Activated CD4-positive, alpha-beta T cell treated with anti-CD3 and anti-CD28 coated beads, Interleukin-2, amount 10 ng/mL, durations not matched to agents 7 days and 5 days (primary cell): ENCODE measurements at regions not wholly inside any gene's neighbourhood (a gene's known extent, or its start where the extent isn't known, plus 50 kb on each side); places are given as distances from the start of the nearest gene placed in this dataset.
"Not testable (repeated sequence)": the region's sequence is repeated elsewhere in the genome, so short reads cannot be mapped to it uniquely, and the experiment has no call there.

Experiments
- CTCF ChIA-PET: fragments of 350-600 bp; sonication (Branson Sonifier 250); formaldehyde crosslinking; loops from one replicate; lab custom pipeline; 2021; ENCODE audit warnings: antibody characterized with exemption; lab: Charles Lee
- POLR2A ChIA-PET: fragments of 350-600 bp; sonication (Branson Sonifier 250); formaldehyde crosslinking; loops from one replicate; lab custom pipeline; 2021; ENCODE audit warnings: antibody characterized with exemption; lab: Charles Lee
- DNase-seq: peaks from one replicate; pipeline ENCODE4 v3.0.0-alpha.2; 2020
- H3K27ac Mint-ChIP-seq: one replicate; pipeline ENCODE4 v1.8.0; 2021; ENCODE audit warnings: mild to moderate bottlenecking, moderate library complexity, mixed read lengths
- H3K27me3 Mint-ChIP-seq: one replicate; pipeline ENCODE4 v1.8.0; 2021; ENCODE audit warnings: mixed read lengths
- H3K36me3 Mint-ChIP-seq: one replicate; pipeline ENCODE4 v1.8.0; 2021; ENCODE audit warnings: low read depth, mixed read lengths
- H3K4me1 Mint-ChIP-seq: one replicate; pipeline ENCODE4 v1.8.0; 2021; ENCODE audit warnings: mixed read lengths
- H3K4me3 Mint-ChIP-seq: one replicate; pipeline ENCODE4 v1.8.0; 2021; ENCODE audit warnings: mild to moderate bottlenecking, moderate library complexity, mixed read lengths
- H3K9me3 Mint-ChIP-seq: one replicate; pipeline ENCODE4 v1.8.0; 2021; ENCODE audit warnings: mixed read lengths

GRCh38 chr12:27163894-27164293 is 80.2 kb upstream of the STK38L start:
- CTCF ChIA-PET: interaction anchor here (1.0 to 1.4 kb wide), 2 partner anchors 17 to 19 kb away, joined by 3 to 5 read pairs; no protein-coding TSS in a partner anchor
- Mint-ChIP-seq H3K27ac (no peak overlapping the region), H3K27me3 (no peaks in the 10 kb centered on the region), H3K4me1 (peaks cover 5% of the 10 kb centered on the region), H3K36me3 (no peaks in the 10 kb centered on the region), H3K4me3 (no peak overlapping the region), H3K9me3 (peaks cover 6% of the 10 kb centered on the region)
- POLR2A ChIA-PET: no interaction called here
- DNase-seq: no peak

- Mint-ChIP-seq H3K36me3 (no peaks in the 10 kb centered on the region), H3K4me1 (peaks cover 5% of the 10 kb centered on the region)
- POLR2A ChIA-PET: no interaction called here
Measured at GRCh38 chr12:27164330-27165040, 79.6 kb upstream of the STK38L start.

GRCh38 chr12:27165958-27166357 is 78.1 kb upstream of the STK38L start:
- H3K4me1 Mint-ChIP-seq, DNase-seq, POLR2A ChIA-PET, H3K27ac Mint-ChIP-seq, H3K9me3 Mint-ChIP-seq, H3K4me3 Mint-ChIP-seq, H3K27me3 Mint-ChIP-seq, H3K36me3 Mint-ChIP-seq: not testable (repeated sequence)
- CTCF ChIA-PET: interaction anchor here (1.8 kb wide), 1 partner anchor 51 kb away, joined by 4 read pairs; no protein-coding TSS in a partner anchor

More at GRCh38 chr12:27164330-27165040, 79.6 kb upstream of the STK38L start:
- no peak for DNase-seq
- Mint-ChIP-seq H3K4me3 (no peak overlapping the region), H3K27ac (no peak overlapping the region), H3K9me3 (peaks cover 6% of the 10 kb centered on the region), H3K27me3 (no peaks in the 10 kb centered on the region)
- CTCF ChIA-PET: interaction anchor here (0.6 to 1.4 kb wide), 3 partner anchors 9 to 18 kb away, joined by 3 to 5 read pairs (median 3); no protein-coding TSS in a partner anchor

GRCh38 chr12:27171494-27171893 is 72.6 kb upstream of the STK38L start:
- H3K4me3 Mint-ChIP-seq, H3K4me1 Mint-ChIP-seq, H3K27ac Mint-ChIP-seq, H3K36me3 Mint-ChIP-seq, H3K27me3 Mint-ChIP-seq, DNase-seq, POLR2A ChIA-PET: not testable (repeated sequence)
- peaks cover 11% of the 10 kb centered on the region for H3K9me3 Mint-ChIP-seq
- CTCF ChIA-PET: interaction anchor here (1.7 kb wide), 1 partner anchor 18 kb away, joined by 4 read pairs; no protein-coding TSS in a partner anchor

- Mint-ChIP-seq H3K9me3 (peaks cover 8% of the 10 kb centered on the region), H3K27ac (no peak overlapping the region), H3K4me3 (no peak overlapping the region), H3K36me3 (no peaks in the 10 kb centered on the region), H3K27me3 (no peaks in the 10 kb centered on the region), H3K4me1 (peaks cover 27% of the 10 kb centered on the region)
- ChIA-PET POLR2A (interaction anchor here (0.7 kb wide), 1 partner anchor 31 kb away, joined by 3 read pairs; no protein-coding TSS in a partner anchor), CTCF (interaction anchor here (0.6 to 2.0 kb wide), 4 partner anchors 9 to 71 kb away, joined by 3 to 4 read pairs (median 3); no protein-coding TSS in a partner anchor)
- no peak for DNase-seq
Measured at GRCh38 chr12:27176765-27177164, 67.3 kb upstream of the STK38L start.

- Mint-ChIP-seq H3K36me3 (no peaks in the 10 kb centered on the region), H3K27me3 (no peaks in the 10 kb centered on the region), H3K4me3 (no peak overlapping the region), H3K9me3 (peaks cover 5% of the 10 kb centered on the region), H3K27ac (no peak overlapping the region), H3K4me1 (peaks cover 27% of the 10 kb centered on the region)
- POLR2A ChIA-PET: no interaction called here
- no peak for DNase-seq
- CTCF ChIA-PET: interaction anchor here (1.0 to 2.0 kb wide), 3 partner anchors 8 to 36 kb away, joined by 3 to 4 read pairs (median 3); no protein-coding TSS in a partner anchor
Measured at GRCh38 chr12:27177706-27178105, 66.4 kb upstream of the STK38L start.

GRCh38 chr12:27178255-27178654 is 65.8 kb upstream of the STK38L start:
- no peak overlapping the region for H3K27ac Mint-ChIP-seq
- no peak for DNase-seq
- H3K9me3 Mint-ChIP-seq: peaks cover 3% of the 10 kb centered on the region
- POLR2A ChIA-PET: no interaction called here
- H3K4me3 Mint-ChIP-seq: no peak overlapping the region
- H3K27me3 Mint-ChIP-seq: no peaks in the 10 kb centered on the region
- CTCF ChIA-PET: interaction anchor here (0.7 to 2.0 kb wide), 5 partner anchors 15 to 164 kb away, joined by 3 to 4 read pairs (median 3); partner anchors contain the start of gene TM7SF3
- H3K36me3 Mint-ChIP-seq: no peaks in the 10 kb centered on the region
- H3K4me1 Mint-ChIP-seq: peaks cover 27% of the 10 kb centered on the region

- peaks cover 27% of the 10 kb centered on the region for H3K4me1 Mint-ChIP-seq
- H3K9me3 Mint-ChIP-seq: peaks cover 3% of the 10 kb centered on the region
- H3K36me3 Mint-ChIP-seq: no peaks in the 10 kb centered on the region
- POLR2A ChIA-PET: no interaction called here
- DNase-seq: no peak
- peak overlapping the region; percentile 1 for H3K27ac Mint-ChIP-seq
- no peak overlapping the region for H3K4me3 Mint-ChIP-seq
- H3K27me3 Mint-ChIP-seq: no peaks in the 10 kb centered on the region
- CTCF ChIA-PET: interaction anchor here (0.7 to 1.6 kb wide), 4 partner anchors 17 to 165 kb away, joined by 3 to 5 read pairs (median 4); partner anchors contain the start of gene TM7SF3
Measured at GRCh38 chr12:27178723-27179399, 65.2 kb upstream of the STK38L start.

- Mint-ChIP-seq H3K36me3 (no peaks in the 10 kb centered on the region), H3K4me1 (peaks cover 31% of the 10 kb centered on the region), H3K27ac (peak overlapping the region; percentile 28), H3K27me3 (no peaks in the 10 kb centered on the region), H3K9me3 (peaks cover 3% of the 10 kb centered on the region), H3K4me3 (no peak overlapping the region)
- POLR2A ChIA-PET: no interaction called here
- CTCF ChIA-PET: interaction anchor here (0.9 to 1.6 kb wide), 10 partner anchors 9 to 166 kb away, joined by 3 to 5 read pairs (median 3); partner anchors contain the start of gene TM7SF3
- peak; percentile 39 for DNase-seq
Measured at GRCh38 chr12:27179400-27180214, 64.5 kb upstream of the STK38L start.

- no peak overlapping the region for H3K4me3 Mint-ChIP-seq
- H3K36me3 Mint-ChIP-seq: no peaks in the 10 kb centered on the region
- no peak overlapping the region for H3K27ac Mint-ChIP-seq
- peaks cover 3% of the 10 kb centered on the region for H3K9me3 Mint-ChIP-seq
- DNase-seq: no peak
- H3K27me3 Mint-ChIP-seq: no peaks in the 10 kb centered on the region
- POLR2A ChIA-PET: no interaction called here
- H3K4me1 Mint-ChIP-seq: peaks cover 42% of the 10 kb centered on the region
- CTCF ChIA-PET: interaction anchor here (0.6 to 1.6 kb wide), 8 partner anchors 7 to 453 kb away, joined by 3 to 5 read pairs (median 3); no protein-coding TSS in a partner anchor
Measured at GRCh38 chr12:27180906-27181505, 63.1 kb upstream of the STK38L start.

- no peak overlapping the region for H3K27ac Mint-ChIP-seq
- DNase-seq: no peak
- ChIA-PET CTCF (interaction anchor here (1.6 kb wide), 1 partner anchor 19 kb away, joined by 3 read pairs; no protein-coding TSS in a partner anchor), POLR2A (no interaction called here)
- peaks cover 3% of the 10 kb centered on the region for H3K9me3 Mint-ChIP-seq
- H3K36me3 Mint-ChIP-seq: no peaks in the 10 kb centered on the region
- H3K4me1 Mint-ChIP-seq: peaks cover 38% of the 10 kb centered on the region
- H3K27me3 Mint-ChIP-seq: no peaks in the 10 kb centered on the region
- H3K4me3 Mint-ChIP-seq: no peak overlapping the region
Measured at GRCh38 chr12:27183342-27183741, 60.7 kb upstream of the STK38L start.
